ENCODE measurements at regions not wholly inside any gene's neighbourhood (a gene's known extent, or its start where the extent isn't known, plus 50 kb on each side); places are given as distances from the start of the nearest gene placed in this dataset.

DNA sequence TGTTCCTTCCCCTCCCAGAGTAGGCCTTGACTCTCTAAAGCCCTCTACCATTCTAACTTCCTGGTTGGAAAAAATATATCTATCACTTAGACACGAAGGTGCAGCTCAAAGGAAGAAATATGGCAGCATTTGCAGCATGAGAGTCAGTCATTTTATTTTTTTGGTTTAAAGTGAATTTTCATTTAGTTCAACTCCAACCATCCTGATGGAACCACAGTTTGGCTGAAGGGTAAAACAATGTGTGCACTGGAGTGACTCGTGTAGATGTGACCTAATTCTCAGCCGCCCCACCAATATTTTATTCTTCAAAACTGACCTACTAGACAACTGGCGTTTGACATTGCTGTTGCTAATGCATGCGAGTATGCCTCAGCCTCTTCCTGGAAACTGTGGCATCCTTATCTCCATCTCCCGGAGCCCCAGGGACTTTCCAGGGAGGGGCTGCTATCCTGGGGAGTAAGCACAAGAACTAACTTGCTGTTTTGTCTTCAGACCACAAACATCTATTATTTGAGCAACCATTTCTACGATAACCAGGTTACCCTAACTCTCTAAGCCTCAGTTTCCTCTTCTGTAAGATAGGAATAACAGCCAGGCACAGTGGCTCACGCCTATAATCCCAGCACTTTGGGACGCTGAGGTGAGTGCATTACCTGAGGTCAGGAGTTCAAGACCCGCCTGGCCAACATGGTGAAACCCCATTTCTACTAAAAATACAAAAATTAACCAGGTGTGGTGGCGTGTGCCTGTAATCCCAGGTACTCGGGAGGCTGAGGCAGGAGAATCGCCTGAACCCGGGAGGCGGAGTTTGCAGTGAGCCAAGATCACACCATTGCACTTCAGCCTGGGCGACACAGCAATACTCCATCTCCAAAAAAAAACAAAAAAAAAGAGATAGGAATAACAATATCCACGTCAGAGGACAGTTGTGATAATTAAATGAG, 148.7 kb upstream of the JARID2 start:
- TF ChIP-seq, protein P1, sequence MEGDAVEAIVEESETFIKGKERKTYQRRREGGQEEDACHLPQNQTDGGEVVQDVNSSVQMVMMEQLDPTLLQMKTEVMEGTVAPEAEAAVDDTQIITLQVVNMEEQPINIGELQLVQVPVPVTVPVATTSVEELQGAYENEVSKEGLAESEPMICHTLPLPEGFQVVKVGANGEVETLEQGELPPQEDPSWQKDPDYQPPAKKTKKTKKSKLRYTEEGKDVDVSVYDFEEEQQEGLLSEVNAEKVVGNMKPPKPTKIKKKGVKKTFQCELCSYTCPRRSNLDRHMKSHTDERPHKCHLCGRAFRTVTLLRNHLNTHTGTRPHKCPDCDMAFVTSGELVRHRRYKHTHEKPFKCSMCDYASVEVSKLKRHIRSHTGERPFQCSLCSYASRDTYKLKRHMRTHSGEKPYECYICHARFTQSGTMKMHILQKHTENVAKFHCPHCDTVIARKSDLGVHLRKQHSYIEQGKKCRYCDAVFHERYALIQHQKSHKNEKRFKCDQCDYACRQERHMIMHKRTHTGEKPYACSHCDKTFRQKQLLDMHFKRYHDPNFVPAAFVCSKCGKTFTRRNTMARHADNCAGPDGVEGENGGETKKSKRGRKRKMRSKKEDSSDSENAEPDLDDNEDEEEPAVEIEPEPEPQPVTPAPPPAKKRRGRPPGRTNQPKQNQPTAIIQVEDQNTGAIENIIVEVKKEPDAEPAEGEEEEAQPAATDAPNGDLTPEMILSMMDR (IDR thresholded peaks at IDR 0.05): no peak
- TF ChIP-seq, protein P2, sequence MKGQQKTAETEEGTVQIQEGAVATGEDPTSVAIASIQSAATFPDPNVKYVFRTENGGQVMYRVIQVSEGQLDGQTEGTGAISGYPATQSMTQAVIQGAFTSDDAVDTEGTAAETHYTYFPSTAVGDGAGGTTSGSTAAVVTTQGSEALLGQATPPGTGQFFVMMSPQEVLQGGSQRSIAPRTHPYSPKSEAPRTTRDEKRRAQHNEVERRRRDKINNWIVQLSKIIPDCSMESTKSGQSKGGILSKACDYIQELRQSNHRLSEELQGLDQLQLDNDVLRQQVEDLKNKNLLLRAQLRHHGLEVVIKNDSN (CRISPR knock-in tag; IDR thresholded peaks at IDR 0.05): no peak
- TF ChIP-seq ZNF671 (CRISPR knock-in tag; IDR thresholded peaks at IDR 0.05) (no peak), ETV6 (CRISPR knock-in tag; IDR thresholded peaks at IDR 0.05) (no peak)
- TF ChIP-seq, protein P3, sequence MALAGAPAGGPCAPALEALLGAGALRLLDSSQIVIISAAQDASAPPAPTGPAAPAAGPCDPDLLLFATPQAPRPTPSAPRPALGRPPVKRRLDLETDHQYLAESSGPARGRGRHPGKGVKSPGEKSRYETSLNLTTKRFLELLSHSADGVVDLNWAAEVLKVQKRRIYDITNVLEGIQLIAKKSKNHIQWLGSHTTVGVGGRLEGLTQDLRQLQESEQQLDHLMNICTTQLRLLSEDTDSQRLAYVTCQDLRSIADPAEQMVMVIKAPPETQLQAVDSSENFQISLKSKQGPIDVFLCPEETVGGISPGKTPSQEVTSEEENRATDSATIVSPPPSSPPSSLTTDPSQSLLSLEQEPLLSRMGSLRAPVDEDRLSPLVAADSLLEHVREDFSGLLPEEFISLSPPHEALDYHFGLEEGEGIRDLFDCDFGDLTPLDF (CRISPR knock-in tag; IDR thresholded peaks at IDR 0.05): no peak
